GM12892 (cell line): ENCODE measurements at regions not wholly inside any gene's neighbourhood (a gene's known extent, or its start where the extent isn't known, plus 50 kb on each side); places are given as distances from the start of the nearest gene placed in this dataset.

ENCODE experiments used
- POLR2A ChIP-seq: IDR thresholded peaks from 2 replicates; pipeline ENCODE4 v1.6.1; 2011; ENCODE audit warnings: low read depth, low read length, control low read depth
- POLR2AphosphoS5 ChIP-seq: IDR thresholded peaks from 2 replicates; pipeline ENCODE4 v1.6.1; 2011; ENCODE audit warnings: low read depth, low read length, control low read depth
- TAF1 ChIP-seq: IDR thresholded peaks from 2 replicates; pipeline ENCODE4 v1.6.1; 2011; ENCODE audit warnings: low read depth, mild to moderate bottlenecking, control low read depth, low read length, borderline replicate concordance

- TF ChIP-seq POLR2A (no peak), POLR2AphosphoS5 (no peak), TAF1 (no peak)
These were observed 135.4 kb downstream of the CDC5L start for GRCh38 chr6:44522871-44523270.
